ENCODE measurements at regions not wholly inside any gene's neighbourhood (a gene's known extent, or its start where the extent isn't known, plus 50 kb on each side); places are given as distances from the start of the nearest gene placed in this dataset.

GRCh38 chr11:76298255-76298654 lies 82.7 kb downstream of the THAP12 start:
- Histone ChIP-seq H3K9ac (ENCODE audit: low read depth, low read length) (no peak overlapping the region), H3K27me3 (ENCODE audit: control insufficient read depth, insufficient read depth, low read length) (peaks cover 40% of the 10 kb centered on the region), H3K36me3 (ENCODE audit: insufficient read depth, low read length) (no peaks in the 10 kb centered on the region), H3K4me3 (ENCODE audit: low read length) (no peak overlapping the region), H3K9me3 (replicated peaks; ENCODE audit: low read length) (no peaks in the 10 kb centered on the region), H3K4me2 (ENCODE audit: low read length) (no peak overlapping the region), H3K4me1 (ENCODE audit: control insufficient read depth, insufficient read depth, low read length) (no peaks in the 10 kb centered on the region)

- no peak overlapping the region for H3K9ac ChIP-seq (ENCODE audit: low read depth, low read length)
- no peaks in the 10 kb centered on the region for H3K4me1 ChIP-seq (ENCODE audit: control insufficient read depth, insufficient read depth, low read length)
- H3K9me3 ChIP-seq (replicated peaks; ENCODE audit: low read length): no peaks in the 10 kb centered on the region
- H3K4me3 ChIP-seq (ENCODE audit: low read length): no peak overlapping the region
- H3K4me2 ChIP-seq (ENCODE audit: low read length): no peak overlapping the region
- H3K36me3 ChIP-seq (ENCODE audit: insufficient read depth, low read length): no peaks in the 10 kb centered on the region
- H3K27me3 ChIP-seq (ENCODE audit: control insufficient read depth, insufficient read depth, low read length): peaks cover 41% of the 10 kb centered on the region
Measured at GRCh38 chr11:76296731-76297542, 84.0 kb downstream of the THAP12 start.

- Histone ChIP-seq H3K36me3 (ENCODE audit: insufficient read depth, low read length) (no peaks in the 10 kb centered on the region), H3K9me3 (replicated peaks; ENCODE audit: low read length) (no peaks in the 10 kb centered on the region), H3K4me1 (ENCODE audit: control insufficient read depth, insufficient read depth, low read length) (no peaks in the 10 kb centered on the region), H3K4me2 (ENCODE audit: low read length) (no peak overlapping the region), H3K27me3 (ENCODE audit: control insufficient read depth, insufficient read depth, low read length) (peaks cover 42% of the 10 kb centered on the region), H3K4me3 (ENCODE audit: low read length) (no peak overlapping the region), H3K9ac (ENCODE audit: low read depth, low read length) (no peak overlapping the region)
Measured at GRCh38 chr11:76293189-76293631, 86.9 kb upstream of the WNT11 start.

- no peak overlapping the region for H3K4me3 ChIP-seq (ENCODE audit: low read length)
- no peak overlapping the region for H3K4me2 ChIP-seq (ENCODE audit: low read length)
- H3K27me3 ChIP-seq (ENCODE audit: control insufficient read depth, insufficient read depth, low read length): peaks cover 45% of the 10 kb centered on the region
- H3K9ac ChIP-seq (ENCODE audit: low read depth, low read length): no peak overlapping the region
- H3K4me1 ChIP-seq (ENCODE audit: control insufficient read depth, insufficient read depth, low read length): no peaks in the 10 kb centered on the region
- no peaks in the 10 kb centered on the region for H3K9me3 ChIP-seq (replicated peaks; ENCODE audit: low read length)
- no peaks in the 10 kb centered on the region for H3K36me3 ChIP-seq (ENCODE audit: insufficient read depth, low read length)
Measured at GRCh38 chr11:76292583-76293188, 86.4 kb upstream of the WNT11 start.

- H3K9me3 ChIP-seq (replicated peaks; ENCODE audit: low read length): no peaks in the 10 kb centered on the region
- peaks cover 47% of the 10 kb centered on the region for H3K27me3 ChIP-seq (ENCODE audit: control insufficient read depth, insufficient read depth, low read length)
- no peak overlapping the region for H3K4me2 ChIP-seq (ENCODE audit: low read length)
- no peaks in the 10 kb centered on the region for H3K4me1 ChIP-seq (ENCODE audit: control insufficient read depth, insufficient read depth, low read length)
- no peak overlapping the region for H3K9ac ChIP-seq (ENCODE audit: low read depth, low read length)
- H3K4me3 ChIP-seq (ENCODE audit: low read length): no peak overlapping the region
- H3K36me3 ChIP-seq (ENCODE audit: insufficient read depth, low read length): no peaks in the 10 kb centered on the region
Measured at GRCh38 chr11:76291576-76292526, 85.5 kb upstream of the WNT11 start.

- Histone ChIP-seq H3K27me3 (ENCODE audit: control insufficient read depth, insufficient read depth, low read length) (peaks cover 58% of the 10 kb centered on the region), H3K4me1 (ENCODE audit: control insufficient read depth, insufficient read depth, low read length) (no peaks in the 10 kb centered on the region), H3K9me3 (replicated peaks; ENCODE audit: low read length) (no peaks in the 10 kb centered on the region), H3K4me2 (ENCODE audit: low read length) (no peak overlapping the region), H3K4me3 (ENCODE audit: low read length) (no peak overlapping the region), H3K36me3 (ENCODE audit: insufficient read depth, low read length) (no peaks in the 10 kb centered on the region), H3K9ac (ENCODE audit: low read depth, low read length) (no peak overlapping the region)
Measured at GRCh38 chr11:76288166-76288980, 82.1 kb upstream of the WNT11 start.

GRCh38 chr11:76287227-76287626 lies 80.9 kb upstream of the WNT11 start:
- peaks cover 53% of the 10 kb centered on the region for H3K27me3 ChIP-seq (ENCODE audit: control insufficient read depth, insufficient read depth, low read length)

GRCh38 chr11:76285397-76286104 lies 79.2 kb upstream of the WNT11 start:
- peaks cover 54% of the 10 kb centered on the region for H3K27me3 ChIP-seq (ENCODE audit: control insufficient read depth, insufficient read depth, low read length)
- no peak overlapping the region for H3K4me3 ChIP-seq (ENCODE audit: low read length)
- H3K9ac ChIP-seq (ENCODE audit: low read depth, low read length): no peak overlapping the region
- no peaks in the 10 kb centered on the region for H3K4me1 ChIP-seq (ENCODE audit: control insufficient read depth, insufficient read depth, low read length)
- H3K36me3 ChIP-seq (ENCODE audit: insufficient read depth, low read length): no peaks in the 10 kb centered on the region
- H3K4me2 ChIP-seq (ENCODE audit: low read length): no peak overlapping the region
- no peaks in the 10 kb centered on the region for H3K9me3 ChIP-seq (replicated peaks; ENCODE audit: low read length)

More at GRCh38 chr11:76287227-76287626, 80.9 kb upstream of the WNT11 start:
- H3K4me3 ChIP-seq (ENCODE audit: low read length): no peak overlapping the region
- no peaks in the 10 kb centered on the region for H3K36me3 ChIP-seq (ENCODE audit: insufficient read depth, low read length)
- no peaks in the 10 kb centered on the region for H3K4me1 ChIP-seq (ENCODE audit: control insufficient read depth, insufficient read depth, low read length)
- H3K9ac ChIP-seq (ENCODE audit: low read depth, low read length): no peak overlapping the region
- no peaks in the 10 kb centered on the region for H3K9me3 ChIP-seq (replicated peaks; ENCODE audit: low read length)
- H3K4me2 ChIP-seq (ENCODE audit: low read length): no peak overlapping the region

- H3K27me3 ChIP-seq (ENCODE audit: control insufficient read depth, insufficient read depth, low read length): peaks cover 65% of the 10 kb centered on the region
- H3K36me3 ChIP-seq (ENCODE audit: insufficient read depth, low read length): no peaks in the 10 kb centered on the region
- H3K9ac ChIP-seq (ENCODE audit: low read depth, low read length): no peak overlapping the region
- H3K4me2 ChIP-seq (ENCODE audit: low read length): no peak overlapping the region
- H3K4me1 ChIP-seq (ENCODE audit: control insufficient read depth, insufficient read depth, low read length): no peaks in the 10 kb centered on the region
- H3K4me3 ChIP-seq (ENCODE audit: low read length): no peak overlapping the region
- no peaks in the 10 kb centered on the region for H3K9me3 ChIP-seq (replicated peaks; ENCODE audit: low read length)
Measured at GRCh38 chr11:76284161-76284560, 77.9 kb upstream of the WNT11 start.

- H3K4me2 ChIP-seq (ENCODE audit: low read length): no peak overlapping the region
- H3K27me3 ChIP-seq (ENCODE audit: control insufficient read depth, insufficient read depth, low read length): peaks cover 68% of the 10 kb centered on the region
- no peaks in the 10 kb centered on the region for H3K9me3 ChIP-seq (replicated peaks; ENCODE audit: low read length)
- H3K4me3 ChIP-seq (ENCODE audit: low read length): no peak overlapping the region
- H3K9ac ChIP-seq (ENCODE audit: low read depth, low read length): no peak overlapping the region
- no peaks in the 10 kb centered on the region for H3K4me1 ChIP-seq (ENCODE audit: control insufficient read depth, insufficient read depth, low read length)
- no peaks in the 10 kb centered on the region for H3K36me3 ChIP-seq (ENCODE audit: insufficient read depth, low read length)
Measured at GRCh38 chr11:76282811-76283595, 76.7 kb upstream of the WNT11 start.

Measured in skeletal muscle satellite cell (primary cell).